HG03175 (cell line): ENCODE measurements at regions not wholly inside any gene's neighbourhood (a gene's known extent, or its start where the extent isn't known, plus 50 kb on each side); places are given as distances from the start of the nearest gene placed in this dataset.
"Not testable (repeated sequence)": the region's sequence is repeated elsewhere in the genome, so short reads cannot be mapped to it uniquely, and the experiment has no call there.

ENCODE experiments used
- ATAC-seq: cut with Tn5 transposase; IDR thresholded peaks from one replicate; pipeline ENCODE4 v1.9.1; 2021; ENCODE audit warnings: mild to moderate bottlenecking, moderate library complexity; ENCODE audit not compliant: unreplicated experiment

DNA sequence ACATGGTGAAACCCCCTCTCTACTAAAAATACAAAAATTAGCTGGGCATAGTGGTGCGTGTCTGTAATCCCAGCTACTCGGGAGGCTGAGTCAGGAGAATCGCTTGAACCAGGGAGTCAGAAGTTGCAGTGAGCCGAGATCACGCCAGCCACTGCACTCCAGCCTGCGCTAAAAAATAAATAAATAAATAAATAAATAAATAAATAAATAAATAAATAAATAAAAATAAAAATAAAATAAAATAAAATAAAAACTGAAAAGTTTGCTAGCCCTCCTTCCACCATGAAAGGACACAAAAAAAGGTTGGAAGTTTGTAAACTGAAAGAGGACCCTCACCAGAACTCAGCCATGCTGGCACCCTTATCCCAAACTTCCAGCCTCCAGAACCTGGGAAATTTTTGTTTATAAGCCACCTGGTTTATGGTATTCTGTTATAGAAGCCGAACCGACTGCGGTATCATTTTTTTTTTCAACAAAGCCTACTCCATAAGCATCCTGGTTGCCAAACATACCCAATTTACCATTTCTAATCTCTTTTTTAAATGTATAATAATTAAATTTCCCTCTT is 448.2 kb downstream of the SEMA3D start:
- no peak for ATAC-seq

DNA sequence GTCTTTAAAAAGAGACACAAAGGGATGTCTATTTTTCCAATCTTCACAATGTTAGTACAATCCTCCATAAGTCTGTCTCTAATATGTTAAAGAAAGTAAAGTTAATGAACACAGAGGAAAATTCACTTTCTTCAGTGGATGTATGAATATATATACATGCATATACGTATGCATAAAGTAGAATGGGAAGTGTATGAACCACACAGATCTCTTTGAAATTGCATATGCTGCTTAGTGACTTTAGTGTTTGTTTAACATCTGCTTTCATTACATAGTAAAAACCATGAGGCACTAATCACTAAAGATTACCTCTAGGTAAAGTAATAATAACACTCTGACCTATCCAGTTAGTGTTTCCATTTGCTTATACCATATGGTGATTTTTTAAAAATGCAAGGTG is 451.2 kb downstream of the SEMA3D start:
- ATAC-seq = no peak

DNA sequence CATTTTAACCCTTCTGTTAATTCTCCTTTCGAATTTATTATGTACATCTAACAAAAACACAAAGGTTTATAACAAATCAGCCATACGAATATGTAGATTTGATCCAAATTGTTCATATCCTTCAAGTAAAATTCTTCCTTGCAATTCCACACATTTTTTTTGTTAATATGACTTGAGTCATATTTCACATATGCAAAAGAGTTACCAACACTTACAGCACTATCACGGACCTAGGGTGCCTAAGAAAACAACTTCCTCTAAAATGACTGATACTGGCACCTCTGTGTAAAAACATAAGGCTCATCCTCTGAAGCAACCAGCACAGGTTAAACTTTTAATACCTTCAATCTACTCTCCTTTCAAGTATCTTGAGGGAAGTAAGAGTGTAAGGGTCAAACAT is 451.8 kb downstream of the SEMA3D start:
- no peak for ATAC-seq

DNA sequence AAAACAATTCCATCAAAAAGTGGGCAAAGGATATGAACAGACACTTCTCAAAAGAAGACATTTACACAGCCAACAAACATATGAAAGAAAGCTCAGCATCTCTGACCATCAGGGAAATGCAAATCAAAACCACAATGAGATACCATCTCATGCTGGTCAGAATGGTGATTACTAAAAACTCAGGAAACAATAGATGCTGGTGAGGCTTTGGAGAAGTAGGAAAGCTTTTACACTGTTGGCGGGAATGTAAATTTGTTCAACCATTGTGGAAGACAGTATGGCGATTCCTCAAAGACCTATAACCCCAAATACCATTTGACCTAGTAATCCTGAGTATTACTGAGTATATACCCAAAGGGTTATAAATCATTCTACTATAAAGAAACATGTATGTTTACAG is 452.9 kb downstream of the SEMA3D start:
- not testable (repeated sequence) for ATAC-seq

DNA sequence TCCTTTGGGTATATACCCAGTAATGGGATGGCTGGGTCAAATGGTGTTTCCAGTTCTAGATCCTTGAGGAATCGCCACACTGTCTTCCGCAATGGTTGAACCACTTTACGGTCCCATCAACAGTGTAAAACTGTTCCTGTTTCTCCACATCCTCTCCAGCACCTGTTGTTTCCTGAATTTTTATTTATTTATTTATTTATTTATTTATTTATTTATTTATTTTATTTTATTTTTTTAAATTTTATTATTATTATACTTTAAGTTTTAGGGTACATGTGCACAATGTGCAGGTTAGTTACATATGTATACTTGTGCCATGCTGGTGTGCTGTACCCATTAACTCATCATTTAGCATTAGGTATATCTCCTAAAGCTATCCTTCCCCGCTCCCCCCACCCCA is 456.0 kb downstream of the SEMA3D start:
- ATAC-seq = not testable (repeated sequence)

DNA sequence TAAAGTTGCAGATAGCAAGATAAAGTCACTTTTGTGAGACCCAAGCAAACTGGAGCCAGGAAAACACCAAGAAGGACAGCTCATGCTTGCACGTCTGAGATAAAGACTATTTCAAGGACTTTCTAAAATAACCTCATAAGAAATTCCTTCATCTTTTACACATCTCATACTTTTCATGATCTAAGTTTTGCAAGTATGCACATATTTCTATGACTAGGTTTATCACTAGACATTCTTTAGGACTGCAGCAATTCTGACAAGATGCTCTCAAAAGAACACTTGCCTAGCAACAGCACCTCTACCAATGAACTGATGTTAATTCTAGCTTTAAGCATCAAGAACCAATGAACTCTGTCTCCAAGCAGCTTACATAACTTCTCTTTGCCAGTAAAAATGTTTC is 457.6 kb downstream of the SEMA3D start:
- no peak for ATAC-seq

DNA sequence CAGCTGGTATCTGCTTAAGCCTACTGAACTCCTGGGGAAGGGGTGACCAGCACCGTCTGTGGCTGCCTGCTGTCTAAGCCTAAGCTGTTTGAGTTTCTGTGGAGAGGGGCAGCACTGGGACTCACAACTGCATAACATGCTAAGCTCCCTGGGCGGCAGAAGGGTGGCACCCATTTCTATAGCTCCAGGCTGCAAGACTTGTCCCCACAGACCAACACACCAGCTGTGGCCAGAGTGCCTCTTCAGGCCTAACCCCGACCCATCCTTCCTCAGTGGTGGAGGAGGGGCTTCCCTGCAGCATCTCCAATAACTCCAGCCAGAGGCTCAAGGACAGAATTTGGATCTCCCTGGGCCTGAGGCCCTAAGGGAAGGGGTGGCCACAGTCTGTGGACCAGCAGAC is 464.1 kb downstream of the SEMA3D start:
- ATAC-seq = no peak

DNA sequence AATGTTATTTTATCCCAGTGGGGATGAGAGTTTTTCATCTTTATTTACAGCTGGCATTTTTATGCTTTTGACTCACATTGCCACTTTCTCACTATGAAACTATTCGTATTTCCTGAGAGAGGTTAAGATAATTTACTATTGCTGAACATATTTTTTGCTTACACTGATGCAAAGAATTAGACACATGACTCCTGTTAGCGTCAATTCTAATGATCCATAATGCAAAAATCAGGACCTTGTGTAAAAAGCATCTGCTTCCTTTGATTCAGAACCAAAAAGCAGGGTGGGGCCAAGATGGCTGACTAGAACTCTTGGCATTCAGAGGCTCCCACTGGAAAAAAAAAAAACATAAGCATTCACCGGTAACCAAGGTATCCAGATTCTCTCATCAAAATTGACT is 464.8 kb downstream of the SEMA3D start:
- ATAC-seq = no peak

DNA sequence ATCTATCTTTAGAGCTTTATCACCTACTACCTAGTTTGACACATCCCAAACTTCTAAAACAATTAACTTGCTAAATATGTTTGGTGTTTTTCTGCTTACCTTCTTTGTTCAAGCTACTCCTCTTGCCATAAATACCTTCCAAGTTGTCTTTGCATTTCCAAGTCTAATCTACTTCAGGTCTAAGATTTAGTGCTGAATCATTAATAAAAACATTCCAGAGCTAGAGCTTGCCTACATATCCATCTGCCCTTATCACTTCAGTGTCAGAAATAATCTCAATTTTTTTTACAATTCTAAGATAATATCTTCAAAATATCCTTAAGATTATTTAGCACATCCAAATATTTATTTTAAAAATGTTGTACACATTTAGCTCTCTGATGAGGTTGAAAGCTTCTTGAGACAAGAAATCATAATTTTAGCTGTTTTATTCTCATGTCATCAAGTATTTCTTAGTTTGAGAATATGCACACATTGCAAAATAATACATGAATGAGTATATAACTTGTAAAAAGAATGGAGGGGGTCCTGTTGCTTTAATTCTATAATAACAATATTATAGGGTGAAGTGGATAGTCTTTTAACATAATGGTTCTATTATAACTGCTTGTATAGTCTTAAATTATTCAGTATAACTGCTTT is 466.3 kb downstream of the SEMA3D start:
- ATAC-seq = no peak

DNA sequence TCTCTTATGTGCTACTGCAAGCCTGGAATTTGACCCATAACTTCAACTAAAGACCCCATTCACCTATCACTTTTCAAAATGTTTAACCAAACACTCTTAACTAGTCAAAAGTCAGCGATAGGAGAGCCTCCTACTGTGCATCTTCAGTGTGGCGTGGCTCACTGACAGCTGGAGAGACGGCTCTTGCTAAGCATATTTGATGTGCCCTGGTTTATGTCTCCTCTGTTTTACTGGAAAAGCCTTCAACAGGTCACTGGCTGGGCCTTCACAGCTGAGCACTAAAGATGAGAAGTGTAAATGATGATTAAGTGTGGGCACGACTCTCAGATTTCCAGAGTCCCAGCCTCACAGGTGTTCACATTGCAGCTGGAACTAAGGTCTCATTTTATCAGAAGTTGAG is 472.1 kb downstream of the SEMA3D start:
- ATAC-seq = no peak

DNA sequence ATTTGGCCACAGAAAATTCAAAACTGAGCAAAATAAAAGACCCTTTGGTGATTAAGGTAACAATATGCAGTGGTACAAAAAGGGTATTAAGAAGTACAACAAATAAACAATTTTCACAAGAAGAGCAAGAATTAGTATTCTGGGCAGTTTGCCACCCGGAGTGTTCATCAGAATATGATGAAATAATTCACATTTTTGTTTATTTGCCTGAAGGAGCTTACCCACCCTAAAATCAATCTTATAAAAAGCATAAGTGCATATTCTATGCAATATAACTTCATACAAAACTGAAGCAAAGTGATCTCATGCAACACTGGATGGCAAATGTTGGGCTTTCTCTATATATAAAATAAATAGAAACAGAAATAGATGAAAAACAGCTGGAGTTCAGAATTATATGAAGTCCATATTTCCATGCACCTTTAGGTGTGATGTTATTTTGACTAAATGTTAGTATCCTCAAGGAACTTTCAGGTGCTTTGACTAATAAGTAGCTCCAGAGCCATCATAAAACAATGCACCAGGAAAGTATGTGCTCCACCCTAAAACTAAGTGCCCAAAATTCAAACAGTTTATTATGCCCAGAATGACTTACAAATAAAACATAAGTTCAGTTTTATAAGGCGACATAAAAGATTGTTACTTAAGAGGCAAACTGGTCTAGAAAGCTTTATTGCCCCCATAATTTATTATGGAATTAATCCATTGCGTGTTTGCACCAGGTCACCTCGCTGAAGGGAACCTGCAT is 474.3 kb downstream of the SEMA3D start:
- no peak for ATAC-seq

DNA sequence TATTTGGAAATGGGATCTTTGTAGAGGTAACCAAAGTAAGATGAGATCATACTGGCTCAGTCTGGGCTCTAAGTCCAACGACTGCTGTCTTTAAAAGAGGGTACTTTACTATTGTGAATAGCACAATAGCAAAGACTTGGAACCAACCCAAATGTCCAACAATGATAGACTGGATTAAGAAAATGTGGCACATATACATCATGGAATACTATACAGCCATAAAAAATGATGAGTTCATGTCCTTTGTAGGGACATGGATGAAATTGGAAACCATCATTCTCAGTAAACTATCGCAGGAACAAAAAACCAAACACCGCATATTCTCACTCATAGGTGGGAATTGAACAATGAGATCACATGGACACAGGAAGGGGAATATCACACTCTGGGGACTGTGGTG is 476.3 kb downstream of the SEMA3D start:
- not testable (repeated sequence) for ATAC-seq

DNA sequence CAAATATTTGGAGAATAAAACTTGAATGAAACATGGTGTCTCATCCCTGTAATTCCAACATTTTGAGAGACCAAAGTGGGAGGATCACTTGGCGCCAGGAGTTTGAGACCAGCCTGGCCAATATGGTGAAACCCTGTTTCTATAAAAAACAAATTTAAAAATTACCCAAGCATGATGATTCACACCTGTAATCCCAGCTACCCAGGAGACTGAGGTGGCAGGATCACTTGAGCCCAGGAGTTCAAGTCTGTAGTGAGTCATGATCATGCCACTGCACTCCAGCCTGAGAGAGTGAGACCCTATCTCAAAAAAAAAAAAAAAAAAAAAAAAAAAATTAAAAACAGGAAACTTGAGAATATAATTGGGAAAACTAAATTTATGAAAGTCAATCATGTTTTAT is 481.1 kb downstream of the SEMA3D start:
- ATAC-seq = no peak

DNA sequence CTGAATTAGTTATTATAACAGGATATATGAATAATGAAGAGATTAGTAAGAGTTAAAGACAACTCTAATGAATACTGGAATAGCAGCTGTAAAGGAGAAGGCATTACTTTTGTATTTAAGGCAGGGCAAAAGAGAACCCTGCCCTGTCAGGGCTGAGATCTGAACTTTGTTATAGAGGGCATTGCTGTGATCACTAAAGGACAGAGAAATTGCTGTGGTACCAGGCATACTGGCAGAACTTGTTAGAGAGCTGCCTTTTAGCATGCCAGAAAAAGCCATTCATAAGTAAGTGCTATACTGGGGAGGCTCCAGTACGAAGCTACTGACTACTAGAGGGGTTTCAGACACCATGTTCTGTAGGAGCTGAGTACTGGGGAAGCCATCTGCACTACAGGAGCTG is 481.8 kb downstream of the SEMA3D start:
- ATAC-seq = no peak

DNA sequence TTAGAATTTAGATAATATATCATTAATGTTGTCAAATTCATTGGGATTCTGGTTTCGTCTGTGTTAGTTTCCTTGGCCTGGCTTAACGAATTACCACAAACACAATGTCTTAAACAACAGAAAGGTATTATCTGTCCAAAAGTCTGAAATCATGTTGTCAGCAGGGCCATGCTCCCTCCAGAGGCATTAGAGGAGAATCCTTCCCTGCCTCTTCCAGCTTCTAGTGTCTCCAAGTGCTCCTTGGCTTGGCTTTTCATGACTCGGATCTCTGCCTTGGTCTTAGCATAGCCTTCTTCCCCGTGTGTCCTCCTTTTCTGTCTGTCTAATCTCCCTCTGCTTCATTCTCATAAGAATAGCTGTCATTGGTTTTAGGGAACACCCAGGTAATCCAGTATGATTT is 482.5 kb downstream of the SEMA3D start:
- no peak for ATAC-seq

DNA sequence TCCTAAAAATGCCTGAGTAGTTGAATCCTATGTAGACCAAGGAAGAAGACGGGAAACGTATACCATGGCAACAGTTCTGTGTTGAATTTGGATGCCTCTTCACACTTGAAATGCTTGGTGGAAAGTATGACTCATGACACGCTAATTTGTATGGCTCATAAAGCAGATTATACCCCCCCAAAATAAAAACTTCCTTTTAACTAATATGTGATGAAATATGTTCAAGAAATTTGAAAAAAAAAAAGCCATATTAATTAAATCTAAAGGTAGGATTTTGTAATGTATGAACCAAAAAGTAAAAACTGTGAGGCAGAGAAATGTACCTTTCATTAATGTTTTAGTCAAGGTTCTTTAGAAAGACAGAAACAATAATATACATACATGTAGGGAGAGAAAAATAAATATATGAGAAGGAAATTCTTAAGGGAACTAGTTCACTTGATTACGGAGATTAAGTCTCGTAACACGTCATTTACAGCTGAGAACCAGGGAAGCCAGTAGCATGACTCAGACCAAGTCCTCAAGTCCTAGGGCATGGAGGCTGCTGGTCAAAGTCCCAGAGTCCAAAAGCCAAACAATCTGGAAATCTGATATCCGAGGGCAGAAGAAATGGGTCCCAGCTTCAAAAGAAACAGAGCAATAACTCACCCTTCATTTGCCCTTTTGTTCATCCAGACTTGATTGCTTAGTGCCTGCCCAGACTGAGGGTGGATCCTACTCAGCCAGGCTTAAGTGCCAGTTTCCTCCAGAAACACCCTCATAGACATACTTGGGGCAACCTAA is 485.1 kb downstream of the SEMA3D start:
- no peak for ATAC-seq

DNA sequence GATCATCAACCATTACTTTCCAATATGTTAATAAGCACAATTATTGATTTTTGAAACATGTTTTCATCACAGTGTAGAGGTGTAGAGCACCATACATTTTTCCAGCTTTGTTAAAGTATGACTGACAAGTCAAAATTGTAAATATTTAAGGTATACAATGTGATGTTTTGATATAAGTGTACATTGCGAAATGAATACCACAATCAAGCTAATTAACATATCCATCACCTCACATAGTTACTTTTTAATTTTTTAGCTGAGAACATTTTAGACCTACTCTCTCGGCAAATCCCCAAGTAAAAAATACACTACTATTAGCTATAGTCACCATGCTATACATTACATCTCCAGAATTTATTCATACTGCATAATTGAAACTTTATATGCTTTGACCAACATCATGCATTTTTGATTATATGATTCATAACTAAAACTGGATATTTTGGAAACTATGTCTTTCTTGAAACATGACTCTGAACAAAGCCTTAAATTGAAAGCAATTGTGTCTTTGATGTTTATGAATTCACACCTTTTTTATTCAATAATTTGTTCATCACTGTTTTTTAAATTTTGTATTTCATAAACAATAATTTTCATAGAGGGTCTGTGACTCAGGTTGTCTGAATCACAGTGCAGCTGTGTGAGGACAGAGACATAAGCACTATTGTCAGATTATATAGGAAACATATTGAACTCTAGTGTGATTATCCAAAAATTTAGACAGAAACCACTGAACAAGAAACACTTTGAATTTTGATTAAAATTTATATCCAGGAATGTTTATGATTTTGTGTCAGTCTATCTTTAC is 486.1 kb downstream of the SEMA3D start:
- no peak for ATAC-seq

DNA sequence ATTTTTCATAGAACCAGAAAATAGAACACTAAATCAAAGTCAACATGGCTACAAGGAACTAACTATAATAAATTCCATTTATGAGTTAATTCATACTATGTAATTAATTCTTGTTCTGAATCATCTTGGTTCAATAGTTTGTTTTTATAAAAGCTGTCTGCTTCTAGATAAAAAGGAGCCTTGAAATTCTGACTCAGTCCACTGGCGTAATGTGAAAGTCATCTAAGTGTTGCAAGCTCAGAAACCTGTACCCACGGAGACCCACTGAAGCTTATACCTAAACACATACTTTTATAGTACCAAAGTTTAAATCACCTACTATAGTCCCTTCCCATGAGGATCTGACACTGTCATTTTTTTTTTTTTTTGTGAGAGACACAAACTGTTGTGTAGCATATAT is 489.4 kb downstream of the SEMA3D start:
- ATAC-seq = no peak

DNA sequence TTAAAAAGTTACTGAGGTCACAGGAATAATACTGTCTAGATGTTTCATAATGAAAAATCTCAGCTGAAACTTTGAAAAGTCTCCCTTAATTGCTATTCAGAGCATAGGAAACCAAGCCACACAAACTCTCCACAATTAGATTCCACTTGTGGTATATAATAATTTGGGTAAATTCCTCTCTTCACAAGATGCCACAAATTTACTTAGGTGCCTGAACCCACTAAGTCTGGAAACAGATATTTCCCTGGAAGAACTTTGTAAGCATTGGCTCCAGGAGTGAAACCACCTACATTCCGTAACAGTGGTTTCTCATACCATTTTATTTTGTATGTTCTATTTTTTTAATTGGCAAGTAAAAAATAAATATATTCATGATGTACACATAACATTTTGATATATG is 493.4 kb downstream of the SEMA3D start:
- ATAC-seq = no peak

DNA sequence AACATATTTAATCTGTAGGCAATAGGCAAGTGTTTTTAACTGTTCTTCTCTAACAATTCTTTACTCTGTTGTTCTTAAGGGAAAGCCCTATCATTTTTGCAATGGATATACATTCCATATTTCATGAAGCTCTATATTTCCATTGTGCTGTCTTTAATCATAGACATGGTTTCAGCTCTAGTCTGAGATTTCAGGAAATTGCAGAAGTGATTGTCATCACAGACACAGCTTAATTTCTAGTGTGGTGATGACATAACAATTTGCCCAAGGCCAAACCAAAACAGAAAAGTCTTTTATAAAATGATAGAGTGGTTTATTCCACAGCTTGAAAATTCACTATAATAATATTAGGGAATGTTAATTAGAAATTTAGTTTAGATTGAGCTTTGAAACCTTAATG is 494.1 kb upstream of the SEMA3A start:
- ATAC-seq = no peak

DNA sequence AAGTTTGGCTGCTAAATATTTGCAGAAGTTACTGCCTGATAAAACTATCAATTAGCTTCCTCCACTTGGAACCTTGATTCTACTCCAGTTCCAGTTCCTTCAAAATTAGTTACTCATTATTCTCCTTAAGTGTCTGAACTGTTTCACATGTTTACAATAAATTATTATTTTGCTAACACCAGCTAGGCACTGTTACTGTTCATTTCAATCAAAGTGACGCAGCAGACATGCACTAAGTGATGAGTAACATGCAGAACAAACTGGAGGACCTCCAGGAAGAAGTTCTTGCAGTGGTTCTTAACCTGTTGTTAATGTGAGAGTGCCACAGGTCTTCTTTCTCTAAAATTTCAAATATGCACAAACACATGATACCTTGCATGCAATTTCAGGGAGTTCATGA is 491.8 kb upstream of the SEMA3A start:
- ATAC-seq = no peak
